ENCODE measurements at regions not wholly inside any gene's neighbourhood (a gene's known extent, or its start where the extent isn't known, plus 50 kb on each side); places are given as distances from the start of the nearest gene placed in this dataset.

- Histone ChIP-seq H3K36me3 (ENCODE audit: control insufficient read depth in 2 of 4, insufficient read depth in 4 of 4, low read length in 3 of 4) (no peaks in the 10 kb centered on the region), H3K9me3 (ENCODE audit: insufficient read depth in 2 of 2, low read depth in 1 of 2, low read length in 1 of 2) (peaks cover 4 to 5% of the 10 kb centered on the region in 2 experiments), H2BK12ac (ENCODE audit: low read depth, low read length) (no peak overlapping the region), H2BK120ac (replicated peaks; ENCODE audit: low read depth, low read length) (no peak overlapping the region), H4K91ac (replicated peaks; ENCODE audit: insufficient read length, low read length) (no peak overlapping the region), H3K4me2 (ENCODE audit: insufficient read depth in 1 of 2, low read depth in 2 of 2, low read length in 2 of 2) (no peak overlapping the region), H3K23me2 (ENCODE audit: low read depth, low read length) (no peaks in the 10 kb centered on the region), H2BK15ac (ENCODE audit: low read length) (no peak overlapping the region), H3K27me3 (replicated peaks in 1 of 4; ENCODE audit: control insufficient read depth in 3 of 4, extremely low read depth in 1 of 4, insufficient read depth in 3 of 4, low read length in 3 of 4) (no peaks in the 10 kb centered on the region), H3K18ac (ENCODE audit: extremely low read depth, low read length) (no peak overlapping the region), H3K27ac (ENCODE audit: low read depth, low read length) (no peak overlapping the region), H3K9ac (replicated peaks in 1 of 4; ENCODE audit: extremely low read depth in 1 of 4, low read depth in 3 of 4, low read length in 3 of 4) (no peak overlapping the region), H3K56ac (replicated peaks; ENCODE audit: insufficient read length, low read depth, low read length) (no peak overlapping the region), H4K8ac (ENCODE audit: extremely low read depth, insufficient read depth, low read length) (no peak overlapping the region), H3K79me1 (ENCODE audit: low read depth, low read length) (no peaks in the 10 kb centered on the region), H2BK20ac (ENCODE audit: low read length) (no peak overlapping the region), H3K23ac (ENCODE audit: insufficient read length) (no peak overlapping the region), H2AK5ac (ENCODE audit: low read depth, low read length) (no peak overlapping the region), H3K4me3 (ENCODE audit: extremely low read depth in 1 of 4, insufficient read depth in 2 of 4, low read depth in 3 of 4, low read length in 4 of 4) (no peak overlapping the region), H3K4ac (replicated peaks; ENCODE audit: insufficient read length, low read depth, low read length) (no peak overlapping the region), H2BK5ac (ENCODE audit: low read depth, low read length) (no peak overlapping the region), H4K5ac (ENCODE audit: insufficient read length, low read depth, low read length) (no peak overlapping the region), H3K79me2 (ENCODE audit: control insufficient read depth in 1 of 2, insufficient read depth in 2 of 2, low read length in 2 of 2) (no peaks in the 10 kb centered on the region), H3K14ac (ENCODE audit: insufficient read length) (no peak overlapping the region), H3K4me1 (replicated peaks in 1 of 4; ENCODE audit: control insufficient read depth in 3 of 4, insufficient read depth in 4 of 4, low read length in 3 of 4) (no peaks in the 10 kb centered on the region), H4K20me1 (replicated peaks in 1 of 2; ENCODE audit: control insufficient read depth in 1 of 2, insufficient read depth in 2 of 2, low read length in 2 of 2) (no peaks in the 10 kb centered on the region), H2AFZ (ENCODE audit: low read length) (no peak overlapping the region)
- 90% methylated on average over 4 of the region's 4 CpGs; no CpG with 5 or more reads in 1 of the 2 experiments for WGBS, 2 experiments (ENCODE audit: extremely low coverage in 1 of 2, insufficient coverage in 1 of 2, insufficient read length in 1 of 2, insufficient replicate concordance in 2 of 2, low coverage in 1 of 2, low lambda C conversion rate in 2 of 2, missing lambda C conversion rate in 1 of 2)
- DNase-seq (ENCODE audit: low read depth in 1 of 2, low spot score in 2 of 2) (no peak), FAIRE-seq (no peak)
- ChIA-PET POLR2A (ENCODE audit: partially characterized antibody) (no interaction called here), CTCF (ENCODE audit: partially characterized antibody) (no interaction called here)
- TF ChIP-seq YY1 (IDR thresholded peaks at IDR 0.05; ENCODE audit: low read depth, low read length) (no peak), CTBP2 (IDR thresholded peaks at IDR 0.05; ENCODE audit: borderline replicate concordance, insufficient read depth, insufficient read length, low read length) (no peak), EP300 (IDR thresholded peaks at IDR 0.05; ENCODE audit: borderline replicate concordance in 1 of 2, low read depth in 2 of 2, low read length in 2 of 2) (no peak), SRF (IDR thresholded peaks at IDR 0.05; ENCODE audit: low read depth, low read length) (no peak), CHD2 (IDR thresholded peaks at IDR 0.05; ENCODE audit: low read length) (no peak), KDM1A (IDR thresholded peaks at IDR 0.05; ENCODE audit: borderline replicate concordance, low read length) (no peak), TBP (IDR thresholded peaks at IDR 0.05; ENCODE audit: low read depth, low read length) (no peak), RFX5 (IDR thresholded peaks at IDR 0.05; ENCODE audit: borderline replicate concordance, low read depth, low read length) (no peak), MAX (IDR thresholded peaks at IDR 0.05) (no peak), CBX5 (IDR thresholded peaks at IDR 0.05; ENCODE audit: low read depth, low read length) (no peak), HDAC6 (IDR thresholded peaks at IDR 0.05; ENCODE audit: low read depth, low read length) (no peak), CBX8 (IDR thresholded peaks at IDR 0.05; ENCODE audit: borderline replicate concordance, low read depth, low read length) (no peak), RXRA (IDR thresholded peaks at IDR 0.05; ENCODE audit: insufficient read depth, low read depth, low read length) (no peak), SAP30 (IDR thresholded peaks at IDR 0.05; ENCODE audit: insufficient read depth, insufficient replicate concordance, low read length) (no peak), TAF1 (IDR thresholded peaks at IDR 0.05; ENCODE audit: low read depth, low read length) (no peak)
Observed at GRCh38 chr2:40038646-40039045, 259.6 kb upstream of the THUMPD2 start.

Data from H1 (cell line).